ENCODE measurements at regions not wholly inside any gene's neighbourhood (a gene's known extent, or its start where the extent isn't known, plus 50 kb on each side); places are given as distances from the start of the nearest gene placed in this dataset.

- Histone ChIP-seq H3K36me3 (ENCODE audit: control insufficient read depth in 2 of 2, insufficient read depth in 2 of 2, low read length in 1 of 2) (no peaks in the 10 kb centered on the region), H3K27ac (ENCODE audit: low read depth in 1 of 2, low read length in 1 of 2) (no peak overlapping the region), H3K4me1 (ENCODE audit: control insufficient read depth in 2 of 2, insufficient read depth in 2 of 2, low read length in 2 of 2) (no peaks in the 10 kb centered on the region), H3K27me3 (ENCODE audit: control insufficient read depth in 2 of 2, insufficient read depth in 1 of 2, low read length in 1 of 2) (no peaks in the 10 kb centered on the region), H3K9me3 (ENCODE audit: control insufficient read depth in 2 of 2, insufficient read depth in 1 of 2, low read length in 1 of 2) (no peaks in the 10 kb centered on the region), H3K4me3 (ENCODE audit: low read length in 2 of 2) (no peak overlapping the region)
- DNase-seq (ENCODE audit: low read depth in 6 of 9, low spot score in 9 of 9): no peak
- WGBS: 97% methylated on average over 7 of the region's 7 CpGs
Observed at GRCh38 chr6:167464177-167464576, 139.3 kb downstream of the TTLL2 start.

- 95% methylated on average over 5 of the region's 5 CpGs for WGBS
- no peak for DNase-seq (ENCODE audit: low read depth in 6 of 9, low spot score in 9 of 9)
- H3K27me3 ChIP-seq (ENCODE audit: control insufficient read depth in 2 of 2, insufficient read depth in 1 of 2, low read length in 1 of 2): no peaks in the 10 kb centered on the region
- no peaks in the 10 kb centered on the region for H3K9me3 ChIP-seq (ENCODE audit: control insufficient read depth in 2 of 2, insufficient read depth in 1 of 2, low read length in 1 of 2)
- H3K27ac ChIP-seq (ENCODE audit: low read depth in 1 of 2, low read length in 1 of 2): no peak overlapping the region
- H3K4me1 ChIP-seq (ENCODE audit: control insufficient read depth in 2 of 2, insufficient read depth in 2 of 2, low read length in 2 of 2): no peaks in the 10 kb centered on the region
- no peaks in the 10 kb centered on the region for H3K36me3 ChIP-seq (ENCODE audit: control insufficient read depth in 2 of 2, insufficient read depth in 2 of 2, low read length in 1 of 2)
- no peak overlapping the region for H3K4me3 ChIP-seq (ENCODE audit: low read length in 2 of 2)
Observed at GRCh38 chr6:167465482-167465881, 140.6 kb downstream of the TTLL2 start.

- H3K4me1 ChIP-seq (ENCODE audit: control insufficient read depth in 2 of 2, insufficient read depth in 2 of 2, low read length in 2 of 2): no peaks in the 10 kb centered on the region
- no peak for DNase-seq (ENCODE audit: low read depth in 6 of 9, low spot score in 9 of 9)
- no peaks in the 10 kb centered on the region for H3K36me3 ChIP-seq (ENCODE audit: control insufficient read depth in 2 of 2, insufficient read depth in 2 of 2, low read length in 1 of 2)
- no peaks in the 10 kb centered on the region for H3K27me3 ChIP-seq (ENCODE audit: control insufficient read depth in 2 of 2, insufficient read depth in 1 of 2, low read length in 1 of 2)
- H3K4me3 ChIP-seq (ENCODE audit: low read length in 2 of 2): no peak overlapping the region
- H3K27ac ChIP-seq (ENCODE audit: low read depth in 1 of 2, low read length in 1 of 2): no peak overlapping the region
- H3K9me3 ChIP-seq (ENCODE audit: control insufficient read depth in 2 of 2, insufficient read depth in 1 of 2, low read length in 1 of 2): no peaks in the 10 kb centered on the region
- WGBS: 97% methylated on average over 9 of the region's 9 CpGs
Observed at GRCh38 chr6:167467282-167467681, 142.4 kb downstream of the TTLL2 start.

- H3K4me1 ChIP-seq (ENCODE audit: control insufficient read depth in 2 of 2, insufficient read depth in 2 of 2, low read length in 2 of 2): no peaks in the 10 kb centered on the region
- no peak for DNase-seq (ENCODE audit: low read depth in 6 of 9, low spot score in 9 of 9)
- no peaks in the 10 kb centered on the region for H3K9me3 ChIP-seq (ENCODE audit: control insufficient read depth in 2 of 2, insufficient read depth in 1 of 2, low read length in 1 of 2)
- H3K27me3 ChIP-seq (ENCODE audit: control insufficient read depth in 2 of 2, insufficient read depth in 1 of 2, low read length in 1 of 2): no peaks in the 10 kb centered on the region
- no peak overlapping the region for H3K27ac ChIP-seq (ENCODE audit: low read depth in 1 of 2, low read length in 1 of 2)
- no peaks in the 10 kb centered on the region for H3K36me3 ChIP-seq (ENCODE audit: control insufficient read depth in 2 of 2, insufficient read depth in 2 of 2, low read length in 1 of 2)
- no peak overlapping the region for H3K4me3 ChIP-seq (ENCODE audit: low read length in 2 of 2)
- WGBS: 96% methylated on average over 39 of the region's 39 CpGs
Observed at GRCh38 chr6:167467793-167468431, 143.0 kb downstream of the TTLL2 start.

GRCh38 chr6:167469101-167469500 lies 144.2 kb downstream of the TTLL2 start:
- H3K27ac ChIP-seq (ENCODE audit: low read depth in 1 of 2, low read length in 1 of 2): no peak overlapping the region

GRCh38 chr6:167469672-167470071 lies 144.8 kb downstream of the TTLL2 start:
- WGBS: 78% methylated on average over 10 of the region's 10 CpGs
- DNase-seq (ENCODE audit: low read depth in 6 of 9, low spot score in 9 of 9): no peak

More at GRCh38 chr6:167469101-167469500, 144.2 kb downstream of the TTLL2 start:
- Histone ChIP-seq H3K36me3 (ENCODE audit: control insufficient read depth in 2 of 2, insufficient read depth in 2 of 2, low read length in 1 of 2) (no peaks in the 10 kb centered on the region), H3K27me3 (ENCODE audit: control insufficient read depth in 2 of 2, insufficient read depth in 1 of 2, low read length in 1 of 2) (no peaks in the 10 kb centered on the region), H3K4me1 (ENCODE audit: control insufficient read depth in 2 of 2, insufficient read depth in 2 of 2, low read length in 2 of 2) (no peaks in the 10 kb centered on the region), H3K4me3 (ENCODE audit: low read length in 2 of 2) (no peak overlapping the region), H3K9me3 (ENCODE audit: control insufficient read depth in 2 of 2, insufficient read depth in 1 of 2, low read length in 1 of 2) (no peaks in the 10 kb centered on the region)
- WGBS: 11% methylated on average over 3 of the region's 3 CpGs
- DNase-seq (ENCODE audit: low read depth in 6 of 9, low spot score in 9 of 9): no peak

GRCh38 chr6:167470101-167470835 lies 145.4 kb downstream of the TTLL2 start:
- no peaks in the 10 kb centered on the region for H3K4me1 ChIP-seq (ENCODE audit: control insufficient read depth in 2 of 2, insufficient read depth in 2 of 2, low read length in 2 of 2)
- DNase-seq (ENCODE audit: low read depth in 6 of 9, low spot score in 9 of 9): no peak
- WGBS: 92% methylated on average over 13 of the region's 13 CpGs

More at GRCh38 chr6:167469672-167470071, 144.8 kb downstream of the TTLL2 start:
- H3K9me3 ChIP-seq (ENCODE audit: control insufficient read depth in 2 of 2, insufficient read depth in 1 of 2, low read length in 1 of 2): no peaks in the 10 kb centered on the region
- no peak overlapping the region for H3K27ac ChIP-seq (ENCODE audit: low read depth in 1 of 2, low read length in 1 of 2)
- no peak overlapping the region for H3K4me3 ChIP-seq (ENCODE audit: low read length in 2 of 2)
- no peaks in the 10 kb centered on the region for H3K36me3 ChIP-seq (ENCODE audit: control insufficient read depth in 2 of 2, insufficient read depth in 2 of 2, low read length in 1 of 2)
- H3K27me3 ChIP-seq (ENCODE audit: control insufficient read depth in 2 of 2, insufficient read depth in 1 of 2, low read length in 1 of 2): no peaks in the 10 kb centered on the region
- H3K4me1 ChIP-seq (ENCODE audit: control insufficient read depth in 2 of 2, insufficient read depth in 2 of 2, low read length in 2 of 2): no peaks in the 10 kb centered on the region

GRCh38 chr6:167470836-167471547 lies 146.1 kb downstream of the TTLL2 start:
- WGBS: 84% methylated on average over 15 of the region's 15 CpGs

More at GRCh38 chr6:167470101-167470835, 145.4 kb downstream of the TTLL2 start:
- no peak overlapping the region for H3K27ac ChIP-seq (ENCODE audit: low read depth in 1 of 2, low read length in 1 of 2)
- no peak overlapping the region for H3K4me3 ChIP-seq (ENCODE audit: low read length in 2 of 2)
- no peaks in the 10 kb centered on the region for H3K27me3 ChIP-seq (ENCODE audit: control insufficient read depth in 2 of 2, insufficient read depth in 1 of 2, low read length in 1 of 2)
- no peaks in the 10 kb centered on the region for H3K9me3 ChIP-seq (ENCODE audit: control insufficient read depth in 2 of 2, insufficient read depth in 1 of 2, low read length in 1 of 2)
- H3K36me3 ChIP-seq (ENCODE audit: control insufficient read depth in 2 of 2, insufficient read depth in 2 of 2, low read length in 1 of 2): no peaks in the 10 kb centered on the region

GRCh38 chr6:167471548-167471930 lies 146.7 kb downstream of the TTLL2 start:
- H3K9me3 ChIP-seq (ENCODE audit: control insufficient read depth in 2 of 2, insufficient read depth in 1 of 2, low read length in 1 of 2): no peaks in the 10 kb centered on the region
- no peak overlapping the region for H3K27ac ChIP-seq (ENCODE audit: low read depth in 1 of 2, low read length in 1 of 2)
- DNase-seq (ENCODE audit: low read depth in 6 of 9, low spot score in 9 of 9): no peak
- no peaks in the 10 kb centered on the region for H3K4me1 ChIP-seq (ENCODE audit: control insufficient read depth in 2 of 2, insufficient read depth in 2 of 2, low read length in 2 of 2)
- no peaks in the 10 kb centered on the region for H3K27me3 ChIP-seq (ENCODE audit: control insufficient read depth in 2 of 2, insufficient read depth in 1 of 2, low read length in 1 of 2)
- H3K4me3 ChIP-seq (ENCODE audit: low read length in 2 of 2): no peak overlapping the region
- H3K36me3 ChIP-seq (ENCODE audit: control insufficient read depth in 2 of 2, insufficient read depth in 2 of 2, low read length in 1 of 2): no peaks in the 10 kb centered on the region
- WGBS: 98% methylated on average over 10 of the region's 10 CpGs

More at GRCh38 chr6:167470836-167471547, 146.1 kb downstream of the TTLL2 start:
- no peaks in the 10 kb centered on the region for H3K4me1 ChIP-seq (ENCODE audit: control insufficient read depth in 2 of 2, insufficient read depth in 2 of 2, low read length in 2 of 2)
- no peak overlapping the region for H3K27ac ChIP-seq (ENCODE audit: low read depth in 1 of 2, low read length in 1 of 2)
- H3K4me3 ChIP-seq (ENCODE audit: low read length in 2 of 2): no peak overlapping the region
- H3K9me3 ChIP-seq (ENCODE audit: control insufficient read depth in 2 of 2, insufficient read depth in 1 of 2, low read length in 1 of 2): no peaks in the 10 kb centered on the region
- no peaks in the 10 kb centered on the region for H3K36me3 ChIP-seq (ENCODE audit: control insufficient read depth in 2 of 2, insufficient read depth in 2 of 2, low read length in 1 of 2)
- DNase-seq (ENCODE audit: low read depth in 6 of 9, low spot score in 9 of 9): no peak
- H3K27me3 ChIP-seq (ENCODE audit: control insufficient read depth in 2 of 2, insufficient read depth in 1 of 2, low read length in 1 of 2): no peaks in the 10 kb centered on the region

All from thymus (tissue), 11 donors.